ENCODE measurements at regions not wholly inside any gene's neighbourhood (a gene's known extent, or its start where the extent isn't known, plus 50 kb on each side); places are given as distances from the start of the nearest gene placed in this dataset.
A peak's percentile ranks its signal among the peaks of the same experiment; 100 is the strongest.

DNA sequence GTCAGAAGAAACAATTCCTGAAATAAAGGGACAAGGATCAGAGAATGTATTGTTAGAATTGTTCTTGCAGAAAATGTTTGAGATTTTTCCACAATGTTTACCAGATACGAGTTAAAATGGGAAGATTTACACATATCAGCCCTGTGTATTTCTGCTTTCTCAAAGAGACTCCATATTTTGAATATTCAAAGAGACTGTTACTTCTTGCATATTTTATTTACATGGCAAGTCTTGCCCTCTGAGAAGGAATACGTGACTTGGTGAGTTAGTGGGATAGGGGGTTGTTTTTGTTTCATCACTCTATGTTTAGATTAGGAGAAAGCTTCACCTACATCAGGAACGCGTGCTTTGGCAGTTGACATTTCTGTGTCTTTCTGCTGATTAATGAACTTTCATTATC, 56.1 kb upstream of the ZDHHC17 start:
- DNase-seq (ENCODE audit: low read depth in 2 of 2), result no peak
- no peak overlapping the region for H3K4me3 ChIP-seq (replicated peaks in 1 of 2; ENCODE audit: low read depth in 2 of 2, low read length in 2 of 2)
- TF ChIP-seq, protein P1, sequence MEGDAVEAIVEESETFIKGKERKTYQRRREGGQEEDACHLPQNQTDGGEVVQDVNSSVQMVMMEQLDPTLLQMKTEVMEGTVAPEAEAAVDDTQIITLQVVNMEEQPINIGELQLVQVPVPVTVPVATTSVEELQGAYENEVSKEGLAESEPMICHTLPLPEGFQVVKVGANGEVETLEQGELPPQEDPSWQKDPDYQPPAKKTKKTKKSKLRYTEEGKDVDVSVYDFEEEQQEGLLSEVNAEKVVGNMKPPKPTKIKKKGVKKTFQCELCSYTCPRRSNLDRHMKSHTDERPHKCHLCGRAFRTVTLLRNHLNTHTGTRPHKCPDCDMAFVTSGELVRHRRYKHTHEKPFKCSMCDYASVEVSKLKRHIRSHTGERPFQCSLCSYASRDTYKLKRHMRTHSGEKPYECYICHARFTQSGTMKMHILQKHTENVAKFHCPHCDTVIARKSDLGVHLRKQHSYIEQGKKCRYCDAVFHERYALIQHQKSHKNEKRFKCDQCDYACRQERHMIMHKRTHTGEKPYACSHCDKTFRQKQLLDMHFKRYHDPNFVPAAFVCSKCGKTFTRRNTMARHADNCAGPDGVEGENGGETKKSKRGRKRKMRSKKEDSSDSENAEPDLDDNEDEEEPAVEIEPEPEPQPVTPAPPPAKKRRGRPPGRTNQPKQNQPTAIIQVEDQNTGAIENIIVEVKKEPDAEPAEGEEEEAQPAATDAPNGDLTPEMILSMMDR (IDR thresholded peaks at IDR 0.05; ENCODE audit: low read depth, low read length), result no peak

DNA sequence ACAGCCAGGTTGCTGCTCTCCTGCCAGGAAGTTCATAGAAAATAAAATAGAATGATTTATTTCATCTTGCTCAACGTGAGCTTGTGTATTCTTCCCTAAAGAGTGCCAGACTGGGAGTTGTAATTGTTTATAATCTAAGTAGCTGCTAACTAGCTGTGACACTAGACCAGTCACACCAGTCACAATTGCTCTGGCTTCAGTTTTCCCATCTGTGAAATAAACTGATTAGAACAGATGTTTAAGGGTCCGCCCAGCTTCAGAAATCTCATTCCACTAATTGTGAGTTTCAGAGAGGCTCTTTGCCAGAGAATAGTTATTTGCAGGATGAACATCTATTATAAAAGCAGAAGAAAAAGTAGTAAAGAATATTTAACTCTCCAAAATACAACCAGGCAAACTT, 55.6 kb upstream of the ZDHHC17 start:
- DNase-seq (ENCODE audit: low read depth in 2 of 2), result no peak
- H3K4me3 ChIP-seq (replicated peaks in 1 of 2; ENCODE audit: low read depth in 2 of 2, low read length in 2 of 2), result no peak overlapping the region
- TF ChIP-seq, protein P1 (IDR thresholded peaks at IDR 0.05; ENCODE audit: low read depth, low read length), result no peak

DNA sequence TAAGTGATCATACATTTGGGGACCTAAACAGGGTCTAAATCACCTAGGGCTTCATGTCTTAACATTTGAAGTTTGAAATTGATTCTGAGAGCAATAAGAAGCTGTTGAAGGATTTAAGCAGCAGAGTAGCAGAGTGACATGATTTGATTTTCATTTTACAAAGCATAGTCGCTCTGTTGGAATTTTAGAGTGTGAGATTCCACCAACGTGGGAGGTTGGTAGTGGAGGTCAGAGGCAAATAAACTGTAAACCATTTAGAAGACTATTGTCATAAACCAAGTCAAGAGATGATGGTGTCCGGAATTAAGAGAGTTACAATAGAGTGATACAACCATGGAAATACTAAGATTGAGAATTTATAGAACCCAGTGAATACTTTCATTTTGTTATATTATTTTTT, 52.7 kb upstream of the ZDHHC17 start:
- no peak overlapping the region for H3K4me3 ChIP-seq (replicated peaks in 1 of 2; ENCODE audit: low read depth in 2 of 2, low read length in 2 of 2)
- DNase-seq (ENCODE audit: low read depth in 2 of 2), result no peak

DNA sequence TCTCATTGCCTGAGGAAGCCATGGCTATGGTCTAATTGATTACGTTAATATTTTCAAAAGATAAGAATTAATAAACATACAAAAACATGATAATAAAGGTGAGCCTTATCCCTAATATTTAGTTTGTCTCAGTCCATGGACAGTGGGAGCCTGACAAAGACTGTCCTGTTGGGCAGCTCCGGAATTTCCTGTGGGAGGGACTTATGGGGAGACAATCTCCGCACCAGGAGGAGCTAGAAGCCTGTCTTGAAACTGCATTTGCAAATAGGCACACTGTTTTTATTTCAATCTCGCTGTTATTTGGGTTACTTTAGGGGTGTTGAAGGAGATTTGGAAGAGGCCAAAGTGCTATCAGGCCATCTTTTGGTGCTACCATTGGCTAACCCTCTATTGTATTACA, 50.8 kb upstream of the ZDHHC17 start:
- TF ChIP-seq, protein P1 (IDR thresholded peaks at IDR 0.05; ENCODE audit: low read depth, low read length), result no peak
- peak; percentile 46 to 56 for DNase-seq (ENCODE audit: low read depth in 2 of 2)
- H3K4me3 ChIP-seq (replicated peaks in 1 of 2; ENCODE audit: low read depth in 2 of 2, low read length in 2 of 2), result no peak overlapping the region

More for the DNA sequence above, 52.7 kb upstream of the ZDHHC17 start:
- TF ChIP-seq, protein P1 (IDR thresholded peaks at IDR 0.05; ENCODE audit: low read depth, low read length), result no peak

DNA sequence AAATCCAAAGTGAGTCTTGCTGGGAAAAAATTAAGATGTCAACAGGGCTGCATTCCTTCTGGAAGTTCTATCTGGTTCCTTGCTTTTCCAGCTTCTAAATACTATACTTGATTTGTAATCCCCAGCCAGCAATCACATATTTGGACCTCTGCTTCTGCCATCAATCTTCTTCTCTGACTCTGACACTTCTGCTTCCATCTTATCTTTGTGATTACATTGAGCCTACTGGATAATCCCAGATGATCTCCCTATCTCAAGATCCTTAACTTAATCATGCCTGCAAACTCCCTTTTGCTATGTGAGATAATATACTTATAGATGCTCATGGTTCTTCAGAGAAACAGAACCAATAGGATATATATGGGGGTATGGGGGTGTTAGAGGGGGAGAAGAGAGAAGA, 49.9 kb upstream of the ZDHHC17 start:
- DNase-seq (ENCODE audit: low read depth in 2 of 2), result no peak
- no peak overlapping the region for H3K4me3 ChIP-seq (replicated peaks in 1 of 2; ENCODE audit: low read depth in 2 of 2, low read length in 2 of 2)
- TF ChIP-seq, protein P1 (IDR thresholded peaks at IDR 0.05; ENCODE audit: low read depth, low read length), result no peak

All from cardiac fibroblast (primary cell).